GM12891 (cell line): ENCODE measurements at regions not wholly inside any gene's neighbourhood (a gene's known extent, or its start where the extent isn't known, plus 50 kb on each side); places are given as distances from the start of the nearest gene placed in this dataset.

Experiments used
- POLR2A ChIP-seq: IDR thresholded peaks from 2 replicates; pipeline ENCODE4 v1.6.1; 2011; ENCODE audit warnings: low read depth, low read length, control low read depth
- POLR2AphosphoS5 ChIP-seq: IDR thresholded peaks from 2 replicates; pipeline ENCODE4 v1.6.1; 2011; ENCODE audit warnings: low read depth, low read length, control low read depth
- TAF1 ChIP-seq: IDR thresholded peaks from 2 replicates; pipeline ENCODE4 v1.6.1; 2011; ENCODE audit warnings: low read depth, low read length, control low read depth

DNA sequence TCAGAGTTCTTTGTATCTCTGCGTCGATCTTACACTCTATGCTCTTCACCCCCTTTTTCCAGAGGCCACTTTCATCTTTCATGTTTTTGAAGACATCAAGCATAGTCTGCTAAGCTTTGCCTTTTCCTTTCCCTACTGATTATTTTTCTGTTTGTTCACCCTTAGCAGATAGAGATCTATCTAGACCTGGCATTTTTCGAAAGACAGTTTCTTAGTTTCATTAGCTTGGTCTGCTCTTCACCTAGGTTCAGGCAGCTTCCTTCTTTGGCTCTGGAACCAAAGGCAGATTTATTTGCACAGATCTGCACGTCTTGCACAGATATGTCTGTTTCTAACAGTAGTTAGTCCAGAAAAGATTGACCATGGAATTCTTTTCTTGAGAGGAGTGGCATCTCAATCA lies 122.7 kb upstream of the HS3ST5 start:
- TF ChIP-seq POLR2A (no peak), POLR2AphosphoS5 (no peak), TAF1 (no peak)
